Parathyroid adenoma (tissue), 2 donors: ENCODE measurements at regions not wholly inside any gene's neighbourhood (a gene's known extent, or its start where the extent isn't known, plus 50 kb on each side); places are given as distances from the start of the nearest gene placed in this dataset.
"Not testable (repeated sequence)": the region's sequence is repeated elsewhere in the genome, so short reads cannot be mapped to it uniquely, and the experiment has no call there.

Experiments used
- H2AFZ ChIP-seq: fragments of 300-600 bp; sonication (generic); one replicate; pipeline ENCODE4 v1.7.0; 2017; ENCODE audit warnings: antibody characterized with exemption, mild to moderate bottlenecking
- H3K27ac ChIP-seq: fragments of 300-600 bp; sonication (generic); one replicate; pipeline ENCODE4 v1.7.0; 2017
- H3K27me3 ChIP-seq: fragments of 300-600 bp; sonication (generic); one replicate; pipeline ENCODE4 v1.7.0; 2017; ENCODE audit warnings: low read length; ENCODE audit not compliant: control insufficient read depth, insufficient read depth
- H3K36me3 ChIP-seq: fragments of 300-600 bp; sonication (generic); one replicate; pipeline ENCODE4 v1.7.0; 2017; ENCODE audit warnings: low read length; ENCODE audit not compliant: control insufficient read depth, insufficient read depth
- H3K4me1 ChIP-seq: fragments of 300-600 bp; sonication (generic); one replicate; pipeline ENCODE4 v1.7.0; 2017; ENCODE audit warnings: control low read depth
- H3K4me2 ChIP-seq: fragments of 300-600 bp; sonication (generic); one replicate; pipeline ENCODE4 v1.7.0; 2017; ENCODE audit warnings: low read length
- H3K4me3 ChIP-seq: fragments of 300-600 bp; sonication (generic); one replicate; pipeline ENCODE4 v1.7.0; 2017; ENCODE audit warnings: low read depth, low read length
- H3K79me2 ChIP-seq: fragments of 300-600 bp; sonication (generic); one replicate; pipeline ENCODE4 v1.7.0; 2017; ENCODE audit warnings: control low read depth
- H3K9ac ChIP-seq: fragments of 300-600 bp; sonication (generic); one replicate; pipeline ENCODE4 v1.7.0; 2017; ENCODE audit warnings: mild to moderate bottlenecking
- H3K9me3 ChIP-seq: fragments of 300-600 bp; sonication (generic); one replicate; pipeline ENCODE4 v1.7.0; 2017; ENCODE audit warnings: low read length; ENCODE audit not compliant: control insufficient read depth
- TF ChIP-seq, protein P1 (sequence below): fragments of 300-600 bp; sonication (generic); IDR thresholded peaks from one replicate; pipeline ENCODE4 v1.7.0; 2017; ENCODE audit warnings: antibody characterized with exemption, mild to moderate bottlenecking
- donor health status: primary hyperparathyroidism.

DNA sequence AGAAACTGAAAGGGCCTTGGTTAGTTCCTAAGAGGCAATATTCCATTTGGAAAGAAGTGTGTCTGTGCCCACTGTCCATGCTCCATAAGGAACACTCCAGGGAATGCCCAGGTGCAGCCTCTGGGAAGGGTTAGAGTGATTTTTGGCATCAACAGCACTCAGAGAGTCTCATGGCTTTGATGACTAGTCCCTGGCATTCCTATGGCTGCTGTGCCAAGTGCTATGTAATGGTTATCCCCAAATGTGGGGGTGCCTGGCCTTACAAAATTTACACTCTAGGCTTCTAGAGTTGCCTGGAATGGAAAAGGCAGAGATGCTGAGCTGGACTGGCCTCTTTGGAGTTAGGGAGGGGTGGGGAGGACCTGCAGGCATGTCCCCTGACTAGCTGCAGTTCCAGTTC lies 75.0 kb upstream of the BCAR3 start:
- Histone ChIP-seq H3K4me1 (peaks cover 10% of the 10 kb centered on the region), H3K27me3 (no peaks in the 10 kb centered on the region), H3K27ac (no peak overlapping the region), H3K9me3 (no peaks in the 10 kb centered on the region), H2AFZ (no peak overlapping the region), H3K4me2 (no peak overlapping the region), H3K79me2 (no peaks in the 10 kb centered on the region), H3K36me3 (no peaks in the 10 kb centered on the region), H3K9ac (no peak overlapping the region), H3K4me3 (no peak overlapping the region)
- TF ChIP-seq, protein P1, sequence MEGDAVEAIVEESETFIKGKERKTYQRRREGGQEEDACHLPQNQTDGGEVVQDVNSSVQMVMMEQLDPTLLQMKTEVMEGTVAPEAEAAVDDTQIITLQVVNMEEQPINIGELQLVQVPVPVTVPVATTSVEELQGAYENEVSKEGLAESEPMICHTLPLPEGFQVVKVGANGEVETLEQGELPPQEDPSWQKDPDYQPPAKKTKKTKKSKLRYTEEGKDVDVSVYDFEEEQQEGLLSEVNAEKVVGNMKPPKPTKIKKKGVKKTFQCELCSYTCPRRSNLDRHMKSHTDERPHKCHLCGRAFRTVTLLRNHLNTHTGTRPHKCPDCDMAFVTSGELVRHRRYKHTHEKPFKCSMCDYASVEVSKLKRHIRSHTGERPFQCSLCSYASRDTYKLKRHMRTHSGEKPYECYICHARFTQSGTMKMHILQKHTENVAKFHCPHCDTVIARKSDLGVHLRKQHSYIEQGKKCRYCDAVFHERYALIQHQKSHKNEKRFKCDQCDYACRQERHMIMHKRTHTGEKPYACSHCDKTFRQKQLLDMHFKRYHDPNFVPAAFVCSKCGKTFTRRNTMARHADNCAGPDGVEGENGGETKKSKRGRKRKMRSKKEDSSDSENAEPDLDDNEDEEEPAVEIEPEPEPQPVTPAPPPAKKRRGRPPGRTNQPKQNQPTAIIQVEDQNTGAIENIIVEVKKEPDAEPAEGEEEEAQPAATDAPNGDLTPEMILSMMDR = no peak

DNA sequence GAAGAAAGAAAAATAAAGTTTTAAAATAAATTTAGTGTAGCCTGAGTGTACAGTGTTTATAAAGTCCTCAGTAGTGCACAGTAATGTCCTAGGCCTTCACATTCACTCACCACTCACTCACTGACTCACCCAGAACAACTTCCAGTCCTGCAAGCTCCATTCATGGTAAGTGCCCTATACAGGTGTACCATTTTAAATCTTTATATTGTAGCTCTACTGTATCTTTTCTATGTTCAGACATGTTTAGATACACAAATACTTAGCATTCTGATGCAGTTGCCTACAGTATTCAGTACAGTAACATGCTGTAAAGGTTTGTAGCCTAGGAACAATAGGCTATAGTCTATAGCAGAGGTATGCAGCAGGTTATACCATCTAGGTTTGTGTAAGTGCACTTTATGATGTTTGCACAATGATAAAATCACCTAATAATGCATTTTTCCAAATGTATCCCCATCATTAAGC lies 73.6 kb upstream of the BCAR3 start:
- not testable (repeated sequence) for H3K4me1 ChIP-seq, H3K36me3 ChIP-seq, H3K9ac ChIP-seq, H3K27ac ChIP-seq, H3K9me3 ChIP-seq, H3K4me3 ChIP-seq, H3K79me2 ChIP-seq, H3K27me3 ChIP-seq, H3K4me2 ChIP-seq, H2AFZ ChIP-seq

DNA sequence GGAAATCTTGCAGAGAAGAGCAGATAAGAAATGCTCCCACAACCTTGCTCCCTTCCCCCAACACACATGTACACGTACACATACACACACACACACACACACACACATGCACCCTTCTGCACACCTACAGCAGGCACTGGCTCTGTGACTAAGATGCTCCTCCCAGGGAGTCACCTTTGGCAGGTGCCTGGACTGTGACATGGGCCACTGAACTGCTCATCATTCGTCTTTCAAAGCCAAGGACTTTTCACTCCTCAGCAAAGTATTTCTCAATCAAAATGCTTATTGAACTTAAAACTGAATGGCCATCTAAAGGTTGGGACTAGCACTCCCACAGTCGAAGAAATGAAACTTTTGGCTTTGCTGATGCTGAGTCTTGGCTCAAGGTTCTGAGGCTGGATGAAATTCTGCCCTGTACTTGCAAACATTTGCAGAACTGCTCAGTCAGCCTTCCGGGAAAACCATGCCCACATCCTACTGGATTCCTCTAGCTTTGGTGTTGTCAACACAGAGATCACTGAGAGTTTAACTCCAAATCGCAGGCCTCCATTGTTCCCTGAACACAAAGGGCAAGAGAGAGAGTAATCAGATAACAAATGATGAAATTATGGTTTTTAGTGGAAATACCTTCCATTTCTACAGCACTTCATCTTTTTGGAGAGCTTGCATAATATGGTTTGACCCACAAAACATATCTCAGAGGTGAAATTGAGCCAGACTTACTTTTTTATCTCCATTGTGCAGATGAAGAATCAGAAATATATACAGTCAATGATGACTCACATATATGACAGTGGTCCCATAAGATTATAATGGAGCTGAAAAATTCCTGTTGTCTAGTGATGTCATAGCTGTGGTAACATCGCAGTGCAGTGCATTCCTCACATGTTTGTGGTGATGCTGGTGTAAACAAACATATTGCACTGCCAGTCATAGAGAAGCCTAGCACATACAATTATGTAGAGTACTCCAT lies 72.4 kb upstream of the BCAR3 start:
- TF ChIP-seq, protein P1 = no peak
- peak overlapping the region; percentile 22 for H2AFZ ChIP-seq
- no peaks in the 10 kb centered on the region for H3K36me3 ChIP-seq
- H3K4me1 ChIP-seq = peaks cover 10% of the 10 kb centered on the region
- no peaks in the 10 kb centered on the region for H3K79me2 ChIP-seq
- H3K4me2 ChIP-seq = no peak overlapping the region
- peak overlapping the region; percentile 78 for H3K27ac ChIP-seq
- H3K27me3 ChIP-seq = no peaks in the 10 kb centered on the region
- no peaks in the 10 kb centered on the region for H3K9me3 ChIP-seq
- H3K4me3 ChIP-seq = no peak overlapping the region
- H3K9ac ChIP-seq = no peak overlapping the region

DNA sequence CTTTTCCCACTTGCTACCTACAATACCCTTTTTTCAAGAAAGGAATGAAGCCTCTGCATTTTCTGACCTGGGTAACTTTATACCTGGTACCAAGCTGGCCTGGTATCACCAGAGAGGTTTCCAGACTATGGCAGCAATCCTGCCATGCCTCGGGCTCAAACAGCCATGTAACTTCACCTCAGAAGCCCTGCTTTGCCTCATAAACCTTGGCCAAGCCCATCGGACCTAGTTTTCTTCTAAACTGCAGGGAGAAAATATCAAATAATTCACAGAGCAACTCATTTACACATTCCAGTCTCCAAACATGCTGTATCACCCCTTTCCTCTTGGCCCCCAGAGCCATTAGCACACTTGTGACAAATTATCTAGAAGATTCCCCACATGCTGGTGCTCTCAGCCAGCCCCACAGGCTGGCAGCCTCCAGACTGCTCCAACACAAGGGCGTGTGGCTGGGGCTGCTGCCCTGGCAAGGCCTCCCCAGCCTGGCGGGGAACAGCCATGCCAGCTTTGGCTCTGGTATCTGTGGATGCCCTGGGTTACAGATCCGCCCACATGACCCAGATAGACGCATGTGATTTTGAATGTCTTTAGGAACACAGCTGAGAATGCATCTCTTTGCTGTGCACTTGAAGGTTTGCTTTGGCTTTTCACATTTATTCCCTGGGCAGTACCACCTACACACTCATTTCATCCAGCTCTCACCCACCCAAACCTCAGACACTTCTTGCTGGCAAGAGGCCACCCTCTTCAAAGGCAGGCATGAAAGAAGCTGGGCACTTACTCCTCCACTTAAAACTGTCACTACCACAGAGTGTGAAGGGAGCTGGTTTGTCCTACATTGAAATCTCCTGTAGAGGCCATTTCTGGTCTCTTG lies 70.0 kb upstream of the BCAR3 start:
- TF ChIP-seq, protein P1 = no peak
- no peak overlapping the region for H3K9ac ChIP-seq
- H2AFZ ChIP-seq = peak overlapping the region; percentile 48
- peaks cover 10% of the 10 kb centered on the region for H3K4me1 ChIP-seq
- no peak overlapping the region for H3K4me2 ChIP-seq
- H3K27ac ChIP-seq = no peak overlapping the region
- no peaks in the 10 kb centered on the region for H3K79me2 ChIP-seq
- no peaks in the 10 kb centered on the region for H3K36me3 ChIP-seq
- no peak overlapping the region for H3K4me3 ChIP-seq
- no peaks in the 10 kb centered on the region for H3K27me3 ChIP-seq
- H3K9me3 ChIP-seq = no peaks in the 10 kb centered on the region

DNA sequence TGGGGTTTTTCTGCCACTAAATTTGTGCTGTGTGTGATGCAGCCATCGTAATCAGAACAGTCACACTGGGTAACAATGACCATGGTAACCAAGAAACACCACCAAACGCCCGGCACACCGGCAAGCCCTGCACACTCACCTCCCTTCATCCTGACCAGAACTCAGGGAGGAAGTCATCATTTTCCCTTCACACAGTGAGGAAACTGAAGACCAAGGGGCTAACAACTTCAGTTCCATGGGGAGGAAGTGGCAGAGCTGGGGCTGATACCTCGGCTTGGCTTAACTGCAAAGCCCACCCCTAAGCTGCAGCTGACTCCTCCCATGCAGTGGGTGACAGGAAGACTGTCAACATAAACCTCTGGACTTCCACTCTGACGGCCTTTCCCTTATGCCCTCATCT lies 69.3 kb upstream of the BCAR3 start:
- no peak overlapping the region for H3K27ac ChIP-seq

More for the DNA sequence above, 69.3 kb upstream of the BCAR3 start:
- no peaks in the 10 kb centered on the region for H3K27me3 ChIP-seq
- H3K4me2 ChIP-seq = no peak overlapping the region
- no peak overlapping the region for H2AFZ ChIP-seq
- TF ChIP-seq, protein P1 = no peak
- no peaks in the 10 kb centered on the region for H3K36me3 ChIP-seq
- no peaks in the 10 kb centered on the region for H3K9me3 ChIP-seq
- H3K4me3 ChIP-seq = no peak overlapping the region
- H3K9ac ChIP-seq = no peak overlapping the region
- no peaks in the 10 kb centered on the region for H3K79me2 ChIP-seq
- H3K4me1 ChIP-seq = peaks cover 10% of the 10 kb centered on the region
